Activated naive CD8-positive, alpha-beta T cell treated with anti-CD3 and anti-CD28 coated beads, Interleukin-2, amount 10 ng/mL, durations not matched to agents 7 days and 5 days (primary cell): ENCODE measurements at regions not wholly inside any gene's neighbourhood (a gene's known extent, or its start where the extent isn't known, plus 50 kb on each side); places are given as distances from the start of the nearest gene placed in this dataset.

Experiments used
- ATAC-seq: fragments of 150-1000 bp; cut with Tn5 transposase; one replicate; pipeline ENCODE4 v1.10.0; 2021; ENCODE audit warnings: low read depth, moderate library complexity
- POLR2A ChIA-PET: fragments of 350-600 bp; sonication (Branson Sonifier 250); formaldehyde crosslinking; loops from one replicate; lab custom pipeline; 2021; ENCODE audit warnings: antibody characterized with exemption; lab: Charles Lee
- DNase-seq: peaks from one replicate; pipeline ENCODE4 v3.0.0; 2021
- H3K27ac Mint-ChIP-seq: one replicate; pipeline ENCODE4 v1.8.0; 2022; ENCODE audit warnings: mild to moderate bottlenecking, mixed read lengths
- H3K27me3 Mint-ChIP-seq: one replicate; pipeline ENCODE4 v1.8.0; 2022; ENCODE audit warnings: mild to moderate bottlenecking, moderate library complexity, mixed read lengths
- H3K36me3 Mint-ChIP-seq: one replicate; pipeline ENCODE4 v1.8.0; 2021; ENCODE audit warnings: mild to moderate bottlenecking, mixed read lengths
- H3K4me1 Mint-ChIP-seq: one replicate; pipeline ENCODE4 v1.8.0; 2021; ENCODE audit warnings: mixed read lengths
- H3K4me3 Mint-ChIP-seq: one replicate; pipeline ENCODE4 v1.8.0; 2022; ENCODE audit warnings: mild to moderate bottlenecking, moderate library complexity, mixed read lengths
- H3K9me3 Mint-ChIP-seq: one replicate; pipeline ENCODE4 v1.8.0; 2021; ENCODE audit warnings: mixed read lengths

GRCh38 chr3:88398581-88398980 lies 248.8 kb downstream of the C3orf38 start:
- Mint-ChIP-seq H3K27me3 (no peaks in the 10 kb centered on the region), H3K4me1 (no peaks in the 10 kb centered on the region)
- POLR2A ChIA-PET = no interaction called here

GRCh38 chr3:88403319-88403718 lies 253.6 kb downstream of the C3orf38 start:
- ATAC-seq (no peak), DNase-seq (no peak)
- Mint-ChIP-seq H3K27me3 (no peaks in the 10 kb centered on the region), H3K4me3 (no peak overlapping the region), H3K4me1 (no peaks in the 10 kb centered on the region), H3K27ac (no peak overlapping the region), H3K36me3 (no peaks in the 10 kb centered on the region), H3K9me3 (no peaks in the 10 kb centered on the region)
- POLR2A ChIA-PET = no interaction called here

More at GRCh38 chr3:88398581-88398980, 248.8 kb downstream of the C3orf38 start:
- Mint-ChIP-seq H3K27ac (no peak overlapping the region), H3K4me3 (no peak overlapping the region), H3K9me3 (no peaks in the 10 kb centered on the region), H3K36me3 (no peaks in the 10 kb centered on the region)
- ATAC-seq = no peak
- DNase-seq = no peak

GRCh38 chr3:88408097-88408496 lies 258.3 kb downstream of the C3orf38 start:
- Mint-ChIP-seq H3K4me3 (no peak overlapping the region), H3K27me3 (no peaks in the 10 kb centered on the region), H3K9me3 (no peaks in the 10 kb centered on the region), H3K27ac (no peak overlapping the region), H3K4me1 (peaks cover 4% of the 10 kb centered on the region), H3K36me3 (no peaks in the 10 kb centered on the region)
- ATAC-seq (no peak), DNase-seq (no peak)
- POLR2A ChIA-PET = no interaction called here

- no peaks in the 10 kb centered on the region for H3K9me3 Mint-ChIP-seq
Observed at GRCh38 chr3:88408935-88409334, 259.2 kb downstream of the C3orf38 start.

GRCh38 chr3:88410259-88410658 lies 260.5 kb downstream of the C3orf38 start:
- Mint-ChIP-seq H3K4me1 (peaks cover 4% of the 10 kb centered on the region), H3K4me3 (no peak overlapping the region), H3K27ac (no peak overlapping the region), H3K9me3 (no peaks in the 10 kb centered on the region), H3K36me3 (no peaks in the 10 kb centered on the region), H3K27me3 (no peaks in the 10 kb centered on the region)
- no peak for ATAC-seq
- POLR2A ChIA-PET = no interaction called here
- no peak for DNase-seq

More at GRCh38 chr3:88408935-88409334, 259.2 kb downstream of the C3orf38 start:
- DNase-seq (no peak), ATAC-seq (no peak)
- no peaks in the 10 kb centered on the region for H3K36me3 Mint-ChIP-seq
- no peak overlapping the region for H3K27ac Mint-ChIP-seq
- POLR2A ChIA-PET = no interaction called here
- no peaks in the 10 kb centered on the region for H3K27me3 Mint-ChIP-seq
- no peak overlapping the region for H3K4me3 Mint-ChIP-seq
- H3K4me1 Mint-ChIP-seq = peaks cover 4% of the 10 kb centered on the region

- POLR2A ChIA-PET = no interaction called here
- Mint-ChIP-seq H3K27me3 (no peaks in the 10 kb centered on the region), H3K36me3 (no peaks in the 10 kb centered on the region), H3K4me1 (peaks cover 4% of the 10 kb centered on the region), H3K27ac (no peak overlapping the region), H3K4me3 (no peak overlapping the region), H3K9me3 (no peaks in the 10 kb centered on the region)
- ATAC-seq = no peak
- no peak for DNase-seq
Observed at GRCh38 chr3:88412346-88412745, 262.6 kb downstream of the C3orf38 start.

GRCh38 chr3:88416436-88416835 lies 266.7 kb downstream of the C3orf38 start:
- H3K9me3 Mint-ChIP-seq = no peaks in the 10 kb centered on the region
- POLR2A ChIA-PET = no interaction called here
- DNase-seq (no peak), ATAC-seq (no peak)
- no peak overlapping the region for H3K4me3 Mint-ChIP-seq
- no peak overlapping the region for H3K27ac Mint-ChIP-seq
- no peaks in the 10 kb centered on the region for H3K4me1 Mint-ChIP-seq
- no peaks in the 10 kb centered on the region for H3K36me3 Mint-ChIP-seq
- H3K27me3 Mint-ChIP-seq = no peaks in the 10 kb centered on the region

GRCh38 chr3:88418219-88418618 lies 268.5 kb downstream of the C3orf38 start:
- no peaks in the 10 kb centered on the region for H3K9me3 Mint-ChIP-seq
- POLR2A ChIA-PET = no interaction called here
- no peak overlapping the region for H3K4me3 Mint-ChIP-seq
- H3K27me3 Mint-ChIP-seq = no peaks in the 10 kb centered on the region
- ATAC-seq (no peak), DNase-seq (no peak)
- no peaks in the 10 kb centered on the region for H3K4me1 Mint-ChIP-seq
- H3K27ac Mint-ChIP-seq = no peak overlapping the region
- no peaks in the 10 kb centered on the region for H3K36me3 Mint-ChIP-seq

GRCh38 chr3:88433568-88433967 lies 283.8 kb downstream of the C3orf38 start:
- no peak for DNase-seq
- Mint-ChIP-seq H3K4me3 (no peak overlapping the region), H3K4me1 (no peaks in the 10 kb centered on the region), H3K9me3 (no peaks in the 10 kb centered on the region), H3K27me3 (no peaks in the 10 kb centered on the region), H3K36me3 (no peaks in the 10 kb centered on the region), H3K27ac (no peak overlapping the region)
- POLR2A ChIA-PET = no interaction called here
- no peak for ATAC-seq

GRCh38 chr3:88434001-88434400 lies 284.2 kb downstream of the C3orf38 start:
- Mint-ChIP-seq H3K27ac (no peak overlapping the region), H3K36me3 (no peaks in the 10 kb centered on the region), H3K4me1 (no peaks in the 10 kb centered on the region), H3K27me3 (no peaks in the 10 kb centered on the region), H3K4me3 (no peak overlapping the region), H3K9me3 (no peaks in the 10 kb centered on the region)
- POLR2A ChIA-PET = no interaction called here
- no peak for DNase-seq
- no peak for ATAC-seq

- Mint-ChIP-seq H3K4me1 (no peaks in the 10 kb centered on the region), H3K36me3 (no peaks in the 10 kb centered on the region), H3K27me3 (no peaks in the 10 kb centered on the region), H3K9me3 (no peaks in the 10 kb centered on the region), H3K27ac (no peak overlapping the region), H3K4me3 (no peak overlapping the region)
- no peak for DNase-seq
- POLR2A ChIA-PET = no interaction called here
- ATAC-seq = no peak
Observed at GRCh38 chr3:88440701-88441100, 290.9 kb downstream of the C3orf38 start.

- no peaks in the 10 kb centered on the region for H3K4me1 Mint-ChIP-seq
- no peaks in the 10 kb centered on the region for H3K9me3 Mint-ChIP-seq
- no peaks in the 10 kb centered on the region for H3K27me3 Mint-ChIP-seq
- DNase-seq (no peak), ATAC-seq (no peak)
- no peaks in the 10 kb centered on the region for H3K36me3 Mint-ChIP-seq
- H3K27ac Mint-ChIP-seq = no peak overlapping the region
- no peak overlapping the region for H3K4me3 Mint-ChIP-seq
- POLR2A ChIA-PET = no interaction called here
Observed at GRCh38 chr3:88443066-88443465, 293.3 kb downstream of the C3orf38 start.

GRCh38 chr3:88444251-88444650 lies 294.5 kb downstream of the C3orf38 start:
- Mint-ChIP-seq H3K27me3 (no peaks in the 10 kb centered on the region), H3K9me3 (no peaks in the 10 kb centered on the region), H3K27ac (no peak overlapping the region), H3K4me3 (no peak overlapping the region), H3K4me1 (no peaks in the 10 kb centered on the region), H3K36me3 (no peaks in the 10 kb centered on the region)
- ATAC-seq (no peak), DNase-seq (no peak)
- POLR2A ChIA-PET = no interaction called here

GRCh38 chr3:88452228-88452627 lies 302.5 kb downstream of the C3orf38 start:
- DNase-seq = no peak
- H3K27me3 Mint-ChIP-seq = no peaks in the 10 kb centered on the region
- H3K27ac Mint-ChIP-seq = no peak overlapping the region
- H3K4me1 Mint-ChIP-seq = no peaks in the 10 kb centered on the region
- H3K9me3 Mint-ChIP-seq = no peaks in the 10 kb centered on the region
- no peak overlapping the region for H3K4me3 Mint-ChIP-seq
- ATAC-seq = no peak
- POLR2A ChIA-PET = no interaction called here
- H3K36me3 Mint-ChIP-seq = no peaks in the 10 kb centered on the region

- POLR2A ChIA-PET = no interaction called here
- Mint-ChIP-seq H3K36me3 (no peaks in the 10 kb centered on the region), H3K27ac (no peak overlapping the region), H3K27me3 (no peaks in the 10 kb centered on the region), H3K9me3 (no peaks in the 10 kb centered on the region), H3K4me3 (no peak overlapping the region), H3K4me1 (no peaks in the 10 kb centered on the region)
- DNase-seq (no peak), ATAC-seq (no peak)
Observed at GRCh38 chr3:88460369-88460768, 310.6 kb downstream of the C3orf38 start.
